ENCODE measurements at regions not wholly inside any gene's neighbourhood (a gene's known extent, or its start where the extent isn't known, plus 50 kb on each side); places are given as distances from the start of the nearest gene placed in this dataset.

DNA sequence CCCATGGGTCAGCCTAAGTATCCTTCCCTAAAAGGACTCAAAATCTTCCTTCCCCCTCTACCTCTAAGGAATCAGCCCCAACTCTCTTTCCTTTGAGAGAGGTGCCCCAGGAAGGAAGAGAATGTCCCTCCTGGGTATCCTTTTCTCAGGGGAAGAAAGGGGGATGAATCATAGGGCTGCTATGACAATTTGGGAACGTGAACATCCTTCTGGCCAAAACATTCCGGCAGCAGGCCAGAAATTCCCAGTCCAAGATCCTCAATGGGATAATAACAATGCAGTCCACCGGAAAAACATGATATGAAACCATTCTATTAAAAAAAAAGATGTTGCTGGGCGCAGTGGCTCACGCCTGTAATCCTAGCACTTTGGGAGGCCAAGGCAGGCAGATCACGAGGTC, 50.8 kb upstream of the CACNA2D3 start:
- Histone ChIP-seq H3K4me1 (no peaks in the 10 kb centered on the region), H3K9me3 (no peaks in the 10 kb centered on the region), H3K27me3 (replicated peaks; ENCODE audit: control insufficient read depth, insufficient read depth, low read length) (no peaks in the 10 kb centered on the region), H3K4me3 (ENCODE audit: low read depth, low read length) (no peak overlapping the region), H3K36me3 (ENCODE audit: control insufficient read depth, insufficient read depth, low read length) (no peaks in the 10 kb centered on the region)
- peaks cover 4% of the 10 kb centered on the region for H3K27me3 Mint-ChIP-seq (ENCODE audit: insufficient read depth, unreplicated experiment)
- POLR2A ChIA-PET: no interaction called here
- intact Hi-C loops (cut with micrococcal nuclease; ENCODE audit: unreplicated experiment): no loop called here
- no peaks in the 10 kb centered on the region for H3K36me3 Mint-ChIP-seq (ENCODE audit: insufficient read depth, unreplicated experiment)
- H3K4me3 Mint-ChIP-seq (ENCODE audit: unreplicated experiment): no peak overlapping the region
- no peak overlapping the region for H3K27ac Mint-ChIP-seq (ENCODE audit: unreplicated experiment)
- peaks cover 11% of the 10 kb centered on the region for H3K9me3 Mint-ChIP-seq (ENCODE audit: unreplicated experiment)
- DNase-seq: no peak
- CTCF ChIA-PET: no interaction called here
- no peaks in the 10 kb centered on the region for H3K4me1 Mint-ChIP-seq (ENCODE audit: low read depth, unreplicated experiment)
- no TSS peak for BruUV-seq (replicated peaks)
- TF ChIP-seq CTCF (IDR thresholded peaks at IDR 0.05; ENCODE audit: insufficient read depth in 1 of 2, low read depth in 1 of 2, low read length in 1 of 2, severe bottlenecking in 1 of 2, unreplicated experiment in 1 of 2): no peak

DNA sequence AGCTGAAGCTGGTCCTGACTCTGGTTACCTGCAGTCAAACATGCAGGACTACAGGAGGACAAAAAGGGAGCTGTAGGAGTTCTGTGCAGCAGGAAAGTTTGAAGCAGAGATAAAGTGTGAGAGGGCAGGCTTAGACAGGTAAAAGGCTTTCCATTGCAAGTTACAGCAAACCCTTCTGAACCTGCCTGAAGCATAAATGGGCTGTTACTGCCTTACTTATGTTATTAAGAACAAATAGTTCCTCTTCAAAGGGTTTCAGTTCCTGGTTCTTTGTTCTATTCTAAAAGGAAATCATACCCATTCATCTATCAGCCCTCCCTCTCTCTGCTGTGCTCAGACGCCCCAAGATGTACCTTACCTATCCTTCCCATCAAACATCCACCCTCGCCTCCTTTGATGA, 52.4 kb upstream of the CACNA2D3 start:
- H3K36me3 ChIP-seq (ENCODE audit: control insufficient read depth, insufficient read depth, low read length): no peaks in the 10 kb centered on the region
- H3K9me3 ChIP-seq: no peaks in the 10 kb centered on the region
- no peaks in the 10 kb centered on the region for H3K27me3 ChIP-seq (replicated peaks; ENCODE audit: control insufficient read depth, insufficient read depth, low read length)
- no peaks in the 10 kb centered on the region for H3K36me3 Mint-ChIP-seq (ENCODE audit: insufficient read depth, unreplicated experiment)
- peaks cover 11% of the 10 kb centered on the region for H3K9me3 Mint-ChIP-seq (ENCODE audit: unreplicated experiment)
- BruUV-seq (replicated peaks): no TSS peak
- H3K4me1 ChIP-seq: no peaks in the 10 kb centered on the region
- CTCF ChIA-PET: no interaction called here
- intact Hi-C loops (cut with micrococcal nuclease; ENCODE audit: unreplicated experiment): no loop called here
- POLR2A ChIA-PET: no interaction called here
- no peak for DNase-seq
- TF ChIP-seq CTCF (IDR thresholded peaks at IDR 0.05; ENCODE audit: insufficient read depth in 1 of 2, low read depth in 1 of 2, low read length in 1 of 2, severe bottlenecking in 1 of 2, unreplicated experiment in 1 of 2): no peak
- no peak overlapping the region for H3K4me3 ChIP-seq (ENCODE audit: low read depth, low read length)
- no peaks in the 10 kb centered on the region for H3K27me3 Mint-ChIP-seq (ENCODE audit: insufficient read depth, unreplicated experiment)
- no peak overlapping the region for H3K27ac Mint-ChIP-seq (ENCODE audit: unreplicated experiment)
- H3K4me3 Mint-ChIP-seq (ENCODE audit: unreplicated experiment): no peak overlapping the region
- no peaks in the 10 kb centered on the region for H3K4me1 Mint-ChIP-seq (ENCODE audit: low read depth, unreplicated experiment)

DNA sequence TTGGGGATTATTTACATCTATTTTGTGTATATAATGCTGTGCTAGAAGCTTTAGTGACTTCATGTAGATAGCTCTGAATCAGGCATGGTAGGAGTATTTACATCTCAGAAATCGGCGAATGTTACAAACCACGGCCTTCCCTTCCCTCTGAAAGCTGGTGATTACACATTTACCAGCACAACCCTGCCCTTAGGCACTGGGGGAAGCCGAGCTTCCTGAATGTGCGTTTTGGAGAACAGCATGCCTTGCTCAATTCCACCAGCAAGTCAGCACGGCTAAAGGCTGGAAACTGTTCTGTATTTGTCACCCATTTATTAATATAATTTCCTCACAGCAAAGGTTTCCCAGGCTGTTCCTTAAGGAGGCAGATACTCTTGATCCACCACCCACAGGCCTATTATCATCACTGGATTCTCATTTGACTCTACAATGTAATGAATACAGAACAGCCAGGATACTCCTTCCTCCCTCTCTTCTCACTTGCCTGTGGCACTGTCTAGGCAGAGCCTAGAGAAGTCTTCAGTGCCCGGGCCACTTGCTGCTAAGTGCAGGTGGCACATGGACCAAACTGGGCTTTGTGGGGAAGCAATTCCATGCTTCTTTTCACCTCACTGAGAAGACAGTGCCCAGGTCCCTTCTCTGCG, 55.2 kb upstream of the CACNA2D3 start:
- H3K4me1 ChIP-seq: no peaks in the 10 kb centered on the region
- no peaks in the 10 kb centered on the region for H3K36me3 ChIP-seq (ENCODE audit: control insufficient read depth, insufficient read depth, low read length)
- H3K27me3 ChIP-seq (replicated peaks; ENCODE audit: control insufficient read depth, insufficient read depth, low read length): no peaks in the 10 kb centered on the region
- no TSS peak for BruUV-seq (replicated peaks)
- Mint-ChIP-seq H3K9me3 (ENCODE audit: unreplicated experiment) (peaks cover 11% of the 10 kb centered on the region), H3K4me3 (ENCODE audit: unreplicated experiment) (no peak overlapping the region), H3K36me3 (ENCODE audit: insufficient read depth, unreplicated experiment) (no peaks in the 10 kb centered on the region), H3K27me3 (ENCODE audit: insufficient read depth, unreplicated experiment) (no peaks in the 10 kb centered on the region), H3K27ac (ENCODE audit: unreplicated experiment) (no peak overlapping the region), H3K4me1 (ENCODE audit: low read depth, unreplicated experiment) (no peaks in the 10 kb centered on the region)
- POLR2A ChIA-PET: no interaction called here
- no peak for TF ChIP-seq CTCF (IDR thresholded peaks at IDR 0.05; ENCODE audit: insufficient read depth in 1 of 2, low read depth in 1 of 2, low read length in 1 of 2, severe bottlenecking in 1 of 2, unreplicated experiment in 1 of 2)
- no peaks in the 10 kb centered on the region for H3K9me3 ChIP-seq
- CTCF ChIA-PET: no interaction called here
- DNase-seq: no peak
- intact Hi-C loops (cut with micrococcal nuclease; ENCODE audit: unreplicated experiment): no loop called here
- H3K4me3 ChIP-seq (ENCODE audit: low read depth, low read length): no peak overlapping the region

Data from Caco-2 (cell line).